ENCODE measurements at regions not wholly inside any gene's neighbourhood (a gene's known extent, or its start where the extent isn't known, plus 50 kb on each side); places are given as distances from the start of the nearest gene placed in this dataset.

GRCh38 chr13:111865826-111866225 lies 201.1 kb upstream of the SOX1 start:
- no peak for TF ChIP-seq CTCF (IDR thresholded peaks at IDR 0.05)
- TF ChIP-seq POLR2AphosphoS5 (IDR thresholded peaks at IDR 0.05): no peak
